Psoas muscle (tissue), 7 donors: ENCODE measurements at regions not wholly inside any gene's neighbourhood (a gene's known extent, or its start where the extent isn't known, plus 50 kb on each side); places are given as distances from the start of the nearest gene placed in this dataset.
"Not testable (repeated sequence)": the region's sequence is repeated elsewhere in the genome, so short reads cannot be mapped to it uniquely, and the experiment has no call there.

Experiments used
- ATAC-seq, 4 donors: fragments of 200-7000 bp; cut with Tn5 transposase; one replicate each; pipeline ENCODE4 v1.9.1; 2020; ENCODE audit warnings: moderate library complexity in 3 of 4, mild to moderate bottlenecking in 2 of 4
- DNase-seq, 2 donors: peaks; one replicate each; pipeline ENCODE4 v3.0.0-alpha.2; 2020
- H3K27ac ChIP-seq: fragments of 200-600 bp; one replicate; pipeline ENCODE4 v1.8.0; 2022
- H3K27me3 ChIP-seq, 3 donors: fragments of 200-600 bp in 1 of 3; one replicate each; pipeline versions ENCODE4 v1.6.1 to v1.8.0; 2013 to 2022; ENCODE audit warnings: low read length in 2 of 3, mild to moderate bottlenecking in 2 of 3, moderate library complexity in 1 of 3; ENCODE audit not compliant: insufficient read depth in 3 of 3
- H3K36me3 ChIP-seq, 2 donors: fragments of 200-600 bp in 1 of 2; one replicate each; pipeline versions ENCODE4 v1.6.1 to v1.8.0; 2013 to 2022; ENCODE audit warnings: low read depth in 1 of 2, mild to moderate bottlenecking in 1 of 2, moderate library complexity in 1 of 2; ENCODE audit not compliant: insufficient read depth in 1 of 2
- H3K4me1 ChIP-seq: fragments of 200-600 bp; one replicate; pipeline ENCODE4 v1.8.0; 2022
- H3K4me3 ChIP-seq: fragments of 200-600 bp; one replicate; pipeline ENCODE4 v1.8.0; 2022; ENCODE audit warnings: mild to moderate bottlenecking
- H3K9me3 ChIP-seq: fragments of 200-600 bp; one replicate; pipeline ENCODE4 v1.8.0; 2022
- WGBS, 3 donors: extraction: QIAGEN DNeasy Blood & Tissue Kit; methylation state at CpG; one replicate each; pipeline versions ENCODE4 v1.1.6 to v1.1.7; 2013; 5-methylcytosine and 5-hydroxymethylcytosine counted together
- intact Hi-C, 2 donors: fragments of 100-400 bp; cut with DNase I; formaldehyde crosslinking; loops; one replicate each; pipeline versions ENCODE4 v1.11.0 to v1.14.2; 2022
- TF ChIP-seq, protein P1 (sequence below): fragments of 200-600 bp; IDR thresholded peaks from one replicate; pipeline ENCODE4 v1.8.0; 2022; ENCODE audit warnings: antibody characterized with exemption
- donor health status: healthy with polysubstance abuse.
- donor health status: DM: no; HTN: no; CAD: no; lungs with moderate emphysema.
- donor health status: Bipolar disorder and iron deficiency.
- donor health status: healthy.
- donor health status: DM: yes; HTN: yes; CAD: no.
- donor health status: DM: no; HTN: no; CAD: no.
- donor health status: DM: yes; HTN: yes; CAD: no.

DNA sequence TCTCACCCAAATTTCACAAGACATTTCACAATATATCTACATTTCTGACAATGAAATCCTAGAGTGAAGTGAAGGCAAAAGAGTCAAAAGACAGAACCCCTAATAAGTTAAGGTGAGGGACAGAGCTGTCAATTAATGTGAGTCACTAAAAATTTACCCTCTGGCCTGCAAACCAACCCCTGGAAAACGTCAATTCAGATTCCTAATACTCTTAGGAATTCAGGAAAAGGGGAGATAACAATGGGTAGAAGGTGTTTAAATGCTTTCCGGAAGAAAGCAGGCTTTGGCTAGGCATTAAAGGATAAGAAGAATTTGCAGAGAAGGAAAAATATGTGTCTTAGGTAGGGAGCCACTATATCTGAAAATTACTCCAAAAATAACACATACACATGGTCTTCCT, 299.6 kb downstream of the INHBA start:
- TF ChIP-seq, protein P1, sequence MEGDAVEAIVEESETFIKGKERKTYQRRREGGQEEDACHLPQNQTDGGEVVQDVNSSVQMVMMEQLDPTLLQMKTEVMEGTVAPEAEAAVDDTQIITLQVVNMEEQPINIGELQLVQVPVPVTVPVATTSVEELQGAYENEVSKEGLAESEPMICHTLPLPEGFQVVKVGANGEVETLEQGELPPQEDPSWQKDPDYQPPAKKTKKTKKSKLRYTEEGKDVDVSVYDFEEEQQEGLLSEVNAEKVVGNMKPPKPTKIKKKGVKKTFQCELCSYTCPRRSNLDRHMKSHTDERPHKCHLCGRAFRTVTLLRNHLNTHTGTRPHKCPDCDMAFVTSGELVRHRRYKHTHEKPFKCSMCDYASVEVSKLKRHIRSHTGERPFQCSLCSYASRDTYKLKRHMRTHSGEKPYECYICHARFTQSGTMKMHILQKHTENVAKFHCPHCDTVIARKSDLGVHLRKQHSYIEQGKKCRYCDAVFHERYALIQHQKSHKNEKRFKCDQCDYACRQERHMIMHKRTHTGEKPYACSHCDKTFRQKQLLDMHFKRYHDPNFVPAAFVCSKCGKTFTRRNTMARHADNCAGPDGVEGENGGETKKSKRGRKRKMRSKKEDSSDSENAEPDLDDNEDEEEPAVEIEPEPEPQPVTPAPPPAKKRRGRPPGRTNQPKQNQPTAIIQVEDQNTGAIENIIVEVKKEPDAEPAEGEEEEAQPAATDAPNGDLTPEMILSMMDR, result no peak
- no peaks in the 10 kb centered on the region for H3K36me3 ChIP-seq
- H3K4me3 ChIP-seq, result no peak overlapping the region
- H3K9me3 ChIP-seq, result no peaks in the 10 kb centered on the region
- DNase-seq (no peak), ATAC-seq (no peak)
- WGBS, 3 donors, result 38 to 58% (median 51%) methylated on average over 2 of the region's 2 CpGs
- no peaks in the 10 kb centered on the region for H3K27me3 ChIP-seq
- no peak overlapping the region for H3K27ac ChIP-seq
- H3K4me1 ChIP-seq, result no peaks in the 10 kb centered on the region
- intact Hi-C loops, result no loop called here

DNA sequence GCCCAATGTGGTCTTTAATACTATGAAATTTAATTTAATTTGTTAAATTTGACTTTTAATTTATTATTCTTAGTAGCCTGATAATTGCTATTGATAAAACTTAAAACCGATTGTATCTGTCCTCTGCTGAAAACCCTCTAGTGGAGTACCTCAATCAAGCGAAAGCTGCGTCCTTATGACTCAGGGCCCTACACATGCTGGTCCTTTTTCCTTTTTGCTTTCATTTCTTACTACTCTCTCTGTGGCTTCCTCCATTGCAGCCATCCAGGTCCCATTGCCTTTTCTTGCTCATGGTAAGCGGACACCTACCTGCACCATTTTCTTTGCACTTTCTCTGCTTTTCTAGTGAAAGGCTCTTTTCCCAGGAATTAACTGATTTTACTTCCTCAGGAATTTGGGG, 301.1 kb downstream of the INHBA start:
- ATAC-seq, result no peak
- TF ChIP-seq, protein P1, result no peak
- WGBS, 3 donors, result 43 to 92% (median 84%) methylated on average over 4 of the region's 4 CpGs
- intact Hi-C loops, result no loop called here
- no peaks in the 10 kb centered on the region for H3K27me3 ChIP-seq
- H3K9me3 ChIP-seq, result no peaks in the 10 kb centered on the region
- H3K4me3 ChIP-seq, result no peak overlapping the region
- no peaks in the 10 kb centered on the region for H3K4me1 ChIP-seq
- no peak for DNase-seq
- H3K36me3 ChIP-seq, result no peaks in the 10 kb centered on the region
- no peak overlapping the region for H3K27ac ChIP-seq

DNA sequence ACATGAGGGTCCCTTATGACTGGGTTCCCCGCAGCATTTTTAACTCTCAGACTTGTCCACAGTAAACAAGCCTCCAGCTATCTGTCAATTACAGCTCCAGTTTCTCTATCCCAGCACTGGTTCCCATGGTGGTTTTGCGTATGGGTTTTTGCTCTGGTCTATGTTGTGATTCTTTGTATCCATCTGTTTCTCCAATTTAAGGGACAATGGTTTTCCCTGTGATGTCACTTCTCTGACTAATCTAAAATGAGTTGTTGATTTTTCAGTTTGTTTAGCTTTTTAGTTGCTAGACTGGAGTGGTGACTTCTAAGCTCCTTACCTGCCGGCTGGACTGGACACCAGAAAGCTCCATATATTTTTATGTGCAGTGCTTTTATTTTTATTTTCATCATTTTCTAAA, 303.7 kb downstream of the INHBA start:
- H3K27ac ChIP-seq, result no peak overlapping the region
- no peak for DNase-seq
- no peak for ATAC-seq
- 90 to 98% (median 93%) methylated on average over 3 of the region's 3 CpGs for WGBS, 3 donors
- H3K4me3 ChIP-seq, result no peak overlapping the region
- TF ChIP-seq, protein P1, result no peak
- intact Hi-C loops, result no loop called here
- H3K27me3 ChIP-seq, result no peaks in the 10 kb centered on the region
- no peaks in the 10 kb centered on the region for H3K36me3 ChIP-seq
- H3K9me3 ChIP-seq, result peaks cover 4% of the 10 kb centered on the region
- no peaks in the 10 kb centered on the region for H3K4me1 ChIP-seq

DNA sequence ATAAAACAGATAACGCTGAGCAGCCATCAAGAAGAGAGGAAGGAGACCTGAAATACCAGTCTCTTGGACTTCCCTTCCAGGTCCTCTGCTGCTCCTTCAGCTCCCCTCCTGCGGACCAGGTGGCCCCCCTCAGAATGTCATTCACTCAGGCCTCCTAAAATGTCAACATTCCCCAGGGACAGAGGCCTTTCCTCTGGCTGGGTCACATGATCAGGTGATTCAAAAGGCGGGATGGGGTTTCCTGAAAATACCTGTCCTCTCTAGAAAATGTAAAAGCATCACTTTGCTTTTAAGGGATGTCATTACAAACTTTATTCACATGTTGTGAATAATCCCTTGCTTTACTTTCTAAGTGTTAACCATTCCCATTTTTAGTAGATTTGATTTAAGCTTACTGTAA, 311.1 kb downstream of the INHBA start:
- 65 to 73% (median 67%) methylated on average over 3 of the region's 3 CpGs for WGBS, 3 donors
- no peaks in the 10 kb centered on the region for H3K36me3 ChIP-seq
- TF ChIP-seq, protein P1, result no peak
- ATAC-seq (no peak), DNase-seq (no peak)
- no peaks in the 10 kb centered on the region for H3K27me3 ChIP-seq
- H3K4me1 ChIP-seq, result no peaks in the 10 kb centered on the region
- intact Hi-C loops, result no loop called here
- no peak overlapping the region for H3K4me3 ChIP-seq
- H3K27ac ChIP-seq, result no peak overlapping the region
- H3K9me3 ChIP-seq, result peaks cover 4% of the 10 kb centered on the region

DNA sequence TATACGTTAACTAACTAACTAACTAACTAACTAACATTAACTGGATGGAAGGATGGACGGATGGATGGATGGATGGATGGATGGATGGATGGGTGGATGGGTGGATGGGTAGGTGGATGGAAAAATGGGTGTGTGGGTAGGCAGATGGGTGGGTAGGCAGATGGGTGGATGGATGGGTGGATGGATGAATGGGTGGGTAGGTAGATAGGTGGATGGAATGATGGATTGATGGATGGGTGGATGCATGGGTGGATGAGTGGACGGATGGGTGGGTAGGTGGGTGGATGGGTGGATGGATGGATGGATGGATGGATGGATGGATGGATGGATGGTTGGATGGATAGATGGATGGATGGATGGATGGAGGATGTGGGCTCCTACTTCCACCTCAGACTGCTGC, 314.0 kb downstream of the INHBA start:
- 62 to 88% (median 86%) methylated on average over 3 of the region's 3 CpGs for WGBS, 3 donors

More for the DNA sequence above, 314.0 kb downstream of the INHBA start:
- H3K4me3 ChIP-seq, H3K36me3 ChIP-seq, H3K4me1 ChIP-seq, H3K9me3 ChIP-seq, DNase-seq, H3K27ac ChIP-seq, intact Hi-C loops, ATAC-seq, H3K27me3 ChIP-seq: not testable (repeated sequence)
